ENCODE measurements at regions not wholly inside any gene's neighbourhood (a gene's known extent, or its start where the extent isn't known, plus 50 kb on each side); places are given as distances from the start of the nearest gene placed in this dataset.

- Histone ChIP-seq H3K4me3 (ENCODE audit: severe bottlenecking) (no peak overlapping the region), H3K36me3 (ENCODE audit: low read depth) (no peaks in the 10 kb centered on the region), H3K4me1 (ENCODE audit: insufficient read depth, poor library complexity, severe bottlenecking) (no peaks in the 10 kb centered on the region), H3K9me3 (ENCODE audit: severe bottlenecking) (peaks cover 3% of the 10 kb centered on the region), H3K27ac (ENCODE audit: poor library complexity, severe bottlenecking) (no peak overlapping the region), H3K27me3 (ENCODE audit: insufficient read depth, poor library complexity, severe bottlenecking) (no peaks in the 10 kb centered on the region)
- TF ChIP-seq CTCF (IDR thresholded peaks at IDR 0.05; ENCODE audit: poor library complexity, severe bottlenecking) = no peak
- DNase-seq (ENCODE audit: low spot score) (no peak), ATAC-seq (ENCODE audit: low read depth) (no peak)
These were observed 325.3 kb upstream of the MYT1L start for GRCh38 chr2:2656115-2657011.

- no peaks in the 10 kb centered on the region for H3K36me3 ChIP-seq (ENCODE audit: low read depth)
- no peak for DNase-seq (ENCODE audit: low spot score)
- H3K4me3 ChIP-seq (ENCODE audit: severe bottlenecking) = no peak overlapping the region
- H3K4me1 ChIP-seq (ENCODE audit: insufficient read depth, poor library complexity, severe bottlenecking) = no peaks in the 10 kb centered on the region
- TF ChIP-seq CTCF (IDR thresholded peaks at IDR 0.05; ENCODE audit: poor library complexity, severe bottlenecking) = no peak
- no peak overlapping the region for H3K27ac ChIP-seq (ENCODE audit: poor library complexity, severe bottlenecking)
- no peaks in the 10 kb centered on the region for H3K27me3 ChIP-seq (ENCODE audit: insufficient read depth, poor library complexity, severe bottlenecking)
- H3K9me3 ChIP-seq (ENCODE audit: severe bottlenecking) = peaks cover 3% of the 10 kb centered on the region
- ATAC-seq (ENCODE audit: low read depth) = no peak
These were observed 324.5 kb upstream of the MYT1L start for GRCh38 chr2:2655453-2656114.

- Histone ChIP-seq H3K4me1 (ENCODE audit: insufficient read depth, poor library complexity, severe bottlenecking) (no peaks in the 10 kb centered on the region), H3K9me3 (ENCODE audit: severe bottlenecking) (peaks cover 2% of the 10 kb centered on the region), H3K27ac (ENCODE audit: poor library complexity, severe bottlenecking) (no peak overlapping the region), H3K4me3 (ENCODE audit: severe bottlenecking) (no peak overlapping the region), H3K27me3 (ENCODE audit: insufficient read depth, poor library complexity, severe bottlenecking) (no peaks in the 10 kb centered on the region), H3K36me3 (ENCODE audit: low read depth) (no peaks in the 10 kb centered on the region)
- no peak for TF ChIP-seq CTCF (IDR thresholded peaks at IDR 0.05; ENCODE audit: poor library complexity, severe bottlenecking)
- DNase-seq (ENCODE audit: low spot score) = no peak
- ATAC-seq (ENCODE audit: low read depth) = no peak
These were observed 322.2 kb upstream of the MYT1L start for GRCh38 chr2:2653231-2653630.

GRCh38 chr2:2650608-2651375 lies 319.7 kb upstream of the MYT1L start:
- TF ChIP-seq CTCF (IDR thresholded peaks at IDR 0.05; ENCODE audit: poor library complexity, severe bottlenecking) = no peak
- H3K4me3 ChIP-seq (ENCODE audit: severe bottlenecking) = no peak overlapping the region
- no peak overlapping the region for H3K27ac ChIP-seq (ENCODE audit: poor library complexity, severe bottlenecking)
- no peak for DNase-seq (ENCODE audit: low spot score)
- no peak for ATAC-seq (ENCODE audit: low read depth)
- H3K27me3 ChIP-seq (ENCODE audit: insufficient read depth, poor library complexity, severe bottlenecking) = no peaks in the 10 kb centered on the region
- peaks cover 17% of the 10 kb centered on the region for H3K4me1 ChIP-seq (ENCODE audit: insufficient read depth, poor library complexity, severe bottlenecking)
- peaks cover 2% of the 10 kb centered on the region for H3K9me3 ChIP-seq (ENCODE audit: severe bottlenecking)
- no peaks in the 10 kb centered on the region for H3K36me3 ChIP-seq (ENCODE audit: low read depth)

All from RWPE2 (cell line).